Ovary (tissue), 7 donors: ENCODE measurements at regions not wholly inside any gene's neighbourhood (a gene's known extent, or its start where the extent isn't known, plus 50 kb on each side); places are given as distances from the start of the nearest gene placed in this dataset.
"Not testable (repeated sequence)": the region's sequence is repeated elsewhere in the genome, so short reads cannot be mapped to it uniquely, and the experiment has no call there.

Source experiments
- DNase-seq, 5 donors: peaks; one replicate each; pipeline ENCODE4 v3.0.0-alpha.2; 2019 to 2020
- H3K27ac ChIP-seq, 2 donors: fragments of 200-600 bp; one replicate each; pipeline versions ENCODE4 v1.5.1 to v1.8.0; 2019 to 2022
- H3K27me3 ChIP-seq: fragments of 200-600 bp; one replicate; pipeline ENCODE4 v1.8.0; 2022
- H3K36me3 ChIP-seq: fragments of 200-600 bp; sonication (generic); one replicate; pipeline ENCODE4 v1.5.1; 2019
- H3K4me1 ChIP-seq: one replicate; pipeline ENCODE4 v1.8.1; 2013; ENCODE audit warnings: mild to moderate bottlenecking, moderate library complexity; ENCODE audit not compliant: insufficient read depth
- H3K4me3 ChIP-seq: fragments of 200-600 bp; sonication (generic); one replicate; pipeline ENCODE4 v1.5.1; 2017
- H3K9me3 ChIP-seq, 2 donors: fragments of 200-600 bp in 1 of 2; sonication (generic) in 1 of 2; one replicate each; pipeline versions ENCODE4 v1.5.1 to v1.8.1; 2013 to 2019; ENCODE audit warnings: mild to moderate bottlenecking in 1 of 2, moderate library complexity in 1 of 2
- EP300 ChIP-seq: sonication (generic); formaldehyde crosslinking; IDR thresholded peaks from one replicate; pipeline ENCODE4 v1.6.1; 2017; ENCODE audit warnings: antibody characterized with exemption
- POLR2A ChIP-seq: fragments of 450-650 bp; IDR thresholded peaks from one replicate; pipeline ENCODE4 v1.6.1; 2017; ENCODE audit warnings: antibody characterized with exemption, mild to moderate bottlenecking, moderate library complexity
- WGBS, 3 donors: extraction: QIAGEN DNeasy Blood & Tissue Kit in 1 of 3; methylation state at CpG; one replicate each; pipeline versions ENCODE4 v1.1.5 to v1.1.7; 2013 to 2017; 5-methylcytosine and 5-hydroxymethylcytosine counted together
- intact Hi-C, 4 donors: fragments of 100-400 bp; cut with DNase I; formaldehyde crosslinking; loops; one replicate each; pipeline versions ENCODE4 v1.11.0 to v1.15.1; 2022 to 2023
- TF ChIP-seq, protein P1 (sequence below), 3 donors: fragments of 450-650 bp in 2 of 3; fragments of 200-600 bp in 1 of 3; IDR thresholded peaks; one replicate each; pipeline versions ENCODE4 v1.5.1 to v1.8.0; 2016 to 2022; ENCODE audit warnings: antibody characterized with exemption in 3 of 3, mild to moderate bottlenecking in 1 of 3
- donor health status: DM: no; HTN: no; CAD: no; lungs with moderate emphysema.
- donor health status: DM: no; HTN: no; CAD: no.
- donor health status: Bipolar disorder and iron deficiency.
- donor health status: DM: no; HTN: no; CAD: no.
- donor health status: DM: yes; HTN: yes; CAD: no.

DNA sequence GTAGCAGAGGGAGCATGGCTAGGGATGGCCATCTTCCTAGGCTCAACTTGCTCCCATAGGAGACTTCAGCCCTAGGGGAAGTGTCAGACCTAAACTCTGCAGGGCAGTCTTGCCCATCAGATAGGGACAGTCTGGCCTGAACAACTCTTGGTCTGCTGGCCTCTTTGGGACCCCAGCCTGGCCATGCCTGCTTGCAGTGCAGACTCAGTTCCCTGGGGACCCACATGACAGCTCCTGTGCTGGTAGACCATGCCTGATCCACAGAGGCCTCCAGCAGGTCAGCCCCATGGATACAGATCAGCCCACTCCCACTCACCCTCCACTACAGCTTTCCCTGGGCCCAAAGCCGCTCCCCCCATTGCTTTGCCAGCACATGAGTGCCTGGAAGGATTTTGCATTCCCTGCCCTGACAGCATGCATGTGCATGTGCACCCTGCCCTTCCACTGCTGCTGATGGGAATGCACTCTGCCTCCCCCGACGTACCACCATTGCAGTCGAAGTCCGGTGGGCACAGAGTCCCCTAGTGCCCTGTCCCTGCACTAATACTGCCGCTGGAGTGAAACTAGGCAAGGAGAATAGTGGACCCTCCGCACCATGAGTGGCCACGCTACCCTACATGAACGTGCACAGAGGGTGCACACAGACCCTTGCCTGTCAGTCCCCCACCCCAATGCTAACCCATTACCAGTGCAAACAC lies 841.4 kb downstream of the FSCB start:
- peak in 1 of 5 donors; percentile 14 for DNase-seq
- no peaks in the 10 kb centered on the region for H3K27me3 ChIP-seq
- peaks cover 2% of the 10 kb centered on the region for H3K4me1 ChIP-seq
- no peak overlapping the region for H3K4me3 ChIP-seq
- intact Hi-C loops = no loop called here
- WGBS, 3 donors = 87 to 92% (median 90%) methylated on average over 9 of the region's 9 CpGs
- TF ChIP-seq EP300 (no peak), POLR2A (no peak)
- TF ChIP-seq, protein P1, sequence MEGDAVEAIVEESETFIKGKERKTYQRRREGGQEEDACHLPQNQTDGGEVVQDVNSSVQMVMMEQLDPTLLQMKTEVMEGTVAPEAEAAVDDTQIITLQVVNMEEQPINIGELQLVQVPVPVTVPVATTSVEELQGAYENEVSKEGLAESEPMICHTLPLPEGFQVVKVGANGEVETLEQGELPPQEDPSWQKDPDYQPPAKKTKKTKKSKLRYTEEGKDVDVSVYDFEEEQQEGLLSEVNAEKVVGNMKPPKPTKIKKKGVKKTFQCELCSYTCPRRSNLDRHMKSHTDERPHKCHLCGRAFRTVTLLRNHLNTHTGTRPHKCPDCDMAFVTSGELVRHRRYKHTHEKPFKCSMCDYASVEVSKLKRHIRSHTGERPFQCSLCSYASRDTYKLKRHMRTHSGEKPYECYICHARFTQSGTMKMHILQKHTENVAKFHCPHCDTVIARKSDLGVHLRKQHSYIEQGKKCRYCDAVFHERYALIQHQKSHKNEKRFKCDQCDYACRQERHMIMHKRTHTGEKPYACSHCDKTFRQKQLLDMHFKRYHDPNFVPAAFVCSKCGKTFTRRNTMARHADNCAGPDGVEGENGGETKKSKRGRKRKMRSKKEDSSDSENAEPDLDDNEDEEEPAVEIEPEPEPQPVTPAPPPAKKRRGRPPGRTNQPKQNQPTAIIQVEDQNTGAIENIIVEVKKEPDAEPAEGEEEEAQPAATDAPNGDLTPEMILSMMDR (IDR thresholded peaks at IDR 0.05) = no peak
- H3K27ac ChIP-seq = no peak overlapping the region
- H3K36me3 ChIP-seq = no peaks in the 10 kb centered on the region
- no peaks in the 10 kb centered on the region for H3K9me3 ChIP-seq

- 87 to 95% (median 91%) methylated on average over 2 of the region's 2 CpGs for WGBS, 3 donors
- H3K27ac ChIP-seq, H3K9me3 ChIP-seq, intact Hi-C loops, H3K4me3 ChIP-seq, H3K27me3 ChIP-seq, H3K4me1 ChIP-seq, DNase-seq, H3K36me3 ChIP-seq: not testable (repeated sequence)
These were observed 851.9 kb downstream of the FSCB start for GRCh38 chr14:43655194-43655593.

DNA sequence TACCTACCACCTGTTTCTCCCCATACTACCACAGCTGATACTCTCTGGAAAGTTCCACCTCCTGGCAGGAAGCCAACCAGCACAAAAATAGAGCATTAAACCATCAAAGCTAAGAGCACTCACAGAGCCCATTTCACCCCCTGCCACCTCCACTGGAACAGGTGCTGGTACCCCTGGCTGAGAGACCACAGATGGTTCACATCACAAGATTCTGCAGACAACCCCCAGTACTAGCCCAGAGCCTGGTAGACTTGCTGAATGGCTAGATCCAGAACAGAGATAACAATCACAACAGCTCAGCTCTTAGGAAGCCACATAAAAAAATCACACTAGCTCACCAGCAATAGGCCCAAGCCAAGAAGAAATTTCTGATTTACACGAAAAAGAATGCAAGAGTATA lies 855.2 kb downstream of the FSCB start:
- Histone ChIP-seq H3K4me3 (no peak overlapping the region), H3K36me3 (no peaks in the 10 kb centered on the region), H3K9me3 (no peaks in the 10 kb centered on the region), H3K27ac (no peak overlapping the region), H3K27me3 (no peaks in the 10 kb centered on the region), H3K4me1 (no peaks in the 10 kb centered on the region)
- TF ChIP-seq POLR2A = no peak
- TF ChIP-seq, protein P1 (IDR thresholded peaks at IDR 0.05) = no peak
- no peak for TF ChIP-seq EP300
- no peak for DNase-seq
- WGBS, 3 donors = 80 to 100% (median 87%) methylated on average over 1 of the region's 1 CpG
- intact Hi-C loops = no loop called here

- H3K27me3 ChIP-seq = no peaks in the 10 kb centered on the region
- H3K36me3 ChIP-seq = no peaks in the 10 kb centered on the region
- no peak overlapping the region for H3K27ac ChIP-seq
- TF ChIP-seq EP300 (no peak), POLR2A (no peak)
- TF ChIP-seq, protein P1 (IDR thresholded peaks at IDR 0.05) = no peak
- no peaks in the 10 kb centered on the region for H3K4me1 ChIP-seq
- H3K9me3 ChIP-seq = no peaks in the 10 kb centered on the region
- no peak for DNase-seq
- intact Hi-C loops = no loop called here
- WGBS, 3 donors = 84 to 88% (median 84%) methylated on average over 4 of the region's 4 CpGs
- H3K4me3 ChIP-seq = no peak overlapping the region
These were observed 855.8 kb downstream of the FSCB start for GRCh38 chr14:43651185-43651787.

- DNase-seq = no peak
- TF ChIP-seq, protein P1 (IDR thresholded peaks at IDR 0.05) = no peak
- TF ChIP-seq EP300 = no peak
- no peak for TF ChIP-seq POLR2A
- H3K9me3 ChIP-seq = no peaks in the 10 kb centered on the region
- intact Hi-C loops = no loop called here
- no peaks in the 10 kb centered on the region for H3K4me1 ChIP-seq
- H3K4me3 ChIP-seq = no peak overlapping the region
- H3K36me3 ChIP-seq = no peaks in the 10 kb centered on the region
- no peaks in the 10 kb centered on the region for H3K27me3 ChIP-seq
- no peak overlapping the region for H3K27ac ChIP-seq
These were observed 857.6 kb downstream of the FSCB start for GRCh38 chr14:43649508-43649907.
